H9 (cell line): ENCODE measurements at regions not wholly inside any gene's neighbourhood (a gene's known extent, or its start where the extent isn't known, plus 50 kb on each side); places are given as distances from the start of the nearest gene placed in this dataset.

ENCODE experiments used
- DNase-seq: peaks from one replicate; pipeline ENCODE4 v3.0.0-alpha.2; 2017
- H2AFZ ChIP-seq: one replicate; pipeline ENCODE4 v1.6.1; 2013; ENCODE audit warnings: mild to moderate bottlenecking, low read length, control low read depth, moderate library complexity
- H2AK5ac ChIP-seq: 2 replicates; pipeline ENCODE4 v1.6.1; 2013; ENCODE audit warnings: low read length, control low read depth, mixed read lengths; ENCODE audit not compliant: insufficient read length
- H2BK120ac ChIP-seq: one replicate; pipeline ENCODE4 v1.6.1; 2013; ENCODE audit warnings: low read depth, mild to moderate bottlenecking, low read length, control low read depth, inconsistent platforms; ENCODE audit not compliant: poor library complexity, severe bottlenecking
- H2BK12ac ChIP-seq: 2 replicates; pipeline ENCODE4 v1.6.1; 2013; ENCODE audit warnings: low read length, control low read depth, mixed read lengths, low read depth; ENCODE audit not compliant: insufficient read length
- H2BK15ac ChIP-seq: 2 replicates; pipeline ENCODE4 v1.6.1; 2013; ENCODE audit warnings: low read depth, low read length, control low read depth
- H2BK20ac ChIP-seq: one replicate; pipeline ENCODE4 v1.6.1; 2013; ENCODE audit warnings: low read depth, mild to moderate bottlenecking, low read length, control low read depth, inconsistent platforms; ENCODE audit not compliant: poor library complexity, severe bottlenecking
- H2BK5ac ChIP-seq: 2 replicates; pipeline ENCODE4 v1.6.1; 2013; ENCODE audit warnings: low read length, control low read depth, mixed read lengths; ENCODE audit not compliant: insufficient read length
- H3K14ac ChIP-seq: 2 replicates; pipeline ENCODE4 v1.6.1; 2013; ENCODE audit warnings: low read length, control low read depth; ENCODE audit not compliant: insufficient read depth
- H3K18ac ChIP-seq: 2 replicates; pipeline ENCODE4 v1.6.1; 2013; ENCODE audit warnings: low read depth, mild to moderate bottlenecking, mixed read lengths, low read length, control low read depth; ENCODE audit not compliant: insufficient read length
- H3K23ac ChIP-seq: 2 replicates; pipeline ENCODE4 v1.6.1; 2013; ENCODE audit warnings: low read length, control low read depth, mixed read lengths, low read depth; ENCODE audit not compliant: insufficient read length
- H3K23me2 ChIP-seq: 2 replicates; pipeline ENCODE4 v1.6.1; 2013; ENCODE audit warnings: low read depth, mild to moderate bottlenecking, mixed read lengths, low read length, control low read depth; ENCODE audit not compliant: insufficient read length, poor library complexity, severe bottlenecking
- H3K27ac ChIP-seq: 2 replicates; pipeline ENCODE4 v1.5.1; 2013; ENCODE audit warnings: low read length, control low read depth, mixed read lengths, low read depth; ENCODE audit not compliant: insufficient read length
- H3K27me3 ChIP-seq: 2 replicates; pipeline ENCODE4 v1.6.1; 2013; ENCODE audit warnings: low read length, control low read depth, inconsistent platforms; ENCODE audit not compliant: insufficient read depth
- H3K4ac ChIP-seq: 2 replicates; pipeline ENCODE4 v1.6.1; 2013; ENCODE audit warnings: low read depth, mild to moderate bottlenecking, control low read depth, inconsistent platforms, low read length, moderate library complexity
- H3K4me1 ChIP-seq: 2 replicates; pipeline ENCODE4 v1.6.1; 2013; ENCODE audit warnings: low read length, control low read depth, inconsistent platforms; ENCODE audit not compliant: insufficient read depth
- H3K4me2 ChIP-seq: 2 replicates; pipeline ENCODE4 v1.6.1; 2013; ENCODE audit warnings: low read length, control low read depth, mixed read lengths; ENCODE audit not compliant: insufficient read length, insufficient read depth
- H3K56ac ChIP-seq: 2 replicates; pipeline ENCODE4 v1.6.1; 2013; ENCODE audit warnings: low read depth, mild to moderate bottlenecking, mixed read lengths, low read length, control low read depth; ENCODE audit not compliant: insufficient read length
- H3K79me1 ChIP-seq: 2 replicates; pipeline ENCODE4 v1.6.1; 2013; ENCODE audit warnings: low read depth, mild to moderate bottlenecking, moderate library complexity, low read length, control low read depth, inconsistent platforms; ENCODE audit not compliant: insufficient read depth, poor library complexity, severe bottlenecking
- H3K79me2 ChIP-seq: 2 replicates; pipeline ENCODE4 v1.6.1; 2013; ENCODE audit warnings: low read length, control low read depth, inconsistent platforms; ENCODE audit not compliant: insufficient read depth
- H3K9ac ChIP-seq: 2 replicates; pipeline ENCODE4 v1.6.1; 2013; ENCODE audit warnings: low read length, control low read depth, mixed read lengths; ENCODE audit not compliant: insufficient read length; ENCODE audit errors: extremely low read depth
- H3K9me3 ChIP-seq: one replicate; pipeline ENCODE4 v1.6.1; 2013; ENCODE audit warnings: low read depth, low read length, inconsistent platforms; ENCODE audit not compliant: control insufficient read depth
- H3T11ph ChIP-seq: one replicate; pipeline ENCODE4 v1.6.1; 2013; ENCODE audit warnings: mild to moderate bottlenecking, low read length, control low read depth, inconsistent platforms
- H4K20me1 ChIP-seq: one replicate; pipeline ENCODE4 v1.6.1; 2013; ENCODE audit not compliant: control insufficient read depth, insufficient read length, insufficient read depth
- H4K5ac ChIP-seq: 2 replicates; pipeline ENCODE4 v1.6.1; 2013; ENCODE audit warnings: low read depth, mild to moderate bottlenecking, mixed read lengths, low read length, control low read depth; ENCODE audit not compliant: insufficient read length
- H4K8ac ChIP-seq: replicated peaks from 2 replicates; pipeline ENCODE4 v1.6.1; 2013; ENCODE audit warnings: low read length, control low read depth, mixed read lengths, low read depth; ENCODE audit not compliant: insufficient read length
- H4K91ac ChIP-seq: 2 replicates; pipeline ENCODE4 v1.6.1; 2013; ENCODE audit warnings: low read depth, mild to moderate bottlenecking, moderate library complexity, mixed read lengths, low read length, control low read depth; ENCODE audit not compliant: insufficient read length
- H3K27ac Mint-ChIP-seq, 3 experiments: 2 replicates in 2 of 3; 3 replicates in 1 of 3; pipeline ENCODE4 v1.8.0; 2020 to 2021; ENCODE audit warnings: mixed read lengths in 3 of 3, mild to moderate bottlenecking in 1 of 3, moderate library complexity in 1 of 3
- H3K27me3 Mint-ChIP-seq: 2 replicates; pipeline ENCODE4 v1.8.0; 2021; ENCODE audit warnings: low read depth, mild to moderate bottlenecking, moderate library complexity, mixed read lengths
- H3K36me3 Mint-ChIP-seq, 3 experiments: 2 replicates in 2 of 3; 3 replicates in 1 of 3; pipeline ENCODE4 v1.8.0; 2020 to 2021; ENCODE audit warnings: low read depth in 3 of 3, mixed read lengths in 3 of 3; ENCODE audit not compliant: insufficient read depth in 1 of 3
- H3K4me1 Mint-ChIP-seq, 2 experiments: 2 replicates each; pipeline ENCODE4 v1.8.0; 2020; ENCODE audit warnings: mixed read lengths in 2 of 2
- H3K4me3 Mint-ChIP-seq, 2 experiments: 2 replicates in 1 of 2; 3 replicates in 1 of 2; pipeline ENCODE4 v1.8.0; 2020 to 2021; ENCODE audit warnings: mild to moderate bottlenecking in 2 of 2, mixed read lengths in 2 of 2, moderate library complexity in 1 of 2
- H3K9me3 Mint-ChIP-seq, 2 experiments: 2 replicates in 1 of 2; 3 replicates in 1 of 2; pipeline ENCODE4 v1.8.0; 2020; ENCODE audit warnings: mild to moderate bottlenecking in 2 of 2, mixed read lengths in 2 of 2, moderate library complexity in 1 of 2
- CTCF ChIP-seq: fragments of 200-600 bp; sonication (generic); conservative IDR thresholded peaks from 3 replicates; pipeline ENCODE4 v1.8.0; 2021; ENCODE audit warnings: antibody characterized with exemption, mild to moderate bottlenecking

GRCh38 chr11:29405305-29405704 is 611.5 kb downstream of the KCNA4 start:
- Histone ChIP-seq H3K9me3 (no peaks in the 10 kb centered on the region), H2BK15ac (no peak overlapping the region), H3K4ac (no peak overlapping the region), H4K20me1 (no peaks in the 10 kb centered on the region), H3K9ac (no peak overlapping the region), H2BK20ac (no peak overlapping the region), H2BK120ac (no peak overlapping the region), H3K79me1 (no peaks in the 10 kb centered on the region), H3K27me3 (no peaks in the 10 kb centered on the region), H3K23me2 (no peaks in the 10 kb centered on the region), H3K23ac (no peak overlapping the region), H3T11ph (no peak overlapping the region), H4K5ac (no peak overlapping the region), H3K27ac (no peak overlapping the region), H2AFZ (no peak overlapping the region), H3K56ac (no peak overlapping the region), H3K4me2 (no peak overlapping the region), H3K79me2 (no peaks in the 10 kb centered on the region), H3K14ac (no peak overlapping the region), H2AK5ac (no peak overlapping the region), H3K18ac (no peak overlapping the region), H2BK12ac (no peak overlapping the region), H4K8ac (no peak overlapping the region), H3K4me1 (no peaks in the 10 kb centered on the region), H2BK5ac (no peak overlapping the region), H4K91ac (no peak overlapping the region)
- no peak for DNase-seq
- H3K27ac Mint-ChIP-seq = no peak overlapping the region
- H3K36me3 Mint-ChIP-seq = no peaks in the 10 kb centered on the region
- no peak overlapping the region for H3K4me3 Mint-ChIP-seq
- no peaks in the 10 kb centered on the region for H3K9me3 Mint-ChIP-seq
- no peaks in the 10 kb centered on the region for H3K4me1 Mint-ChIP-seq
- TF ChIP-seq CTCF = no peak
- H3K27me3 Mint-ChIP-seq = no peaks in the 10 kb centered on the region
